ENCODE measurements at regions not wholly inside any gene's neighbourhood (a gene's known extent, or its start where the extent isn't known, plus 50 kb on each side); places are given as distances from the start of the nearest gene placed in this dataset.
A peak's percentile ranks its signal among the peaks of the same experiment; 100 is the strongest.

- WGBS (ENCODE audit: extremely low coverage, insufficient coverage, insufficient read length): no CpG with 5 or more reads among the region's 5 CpGs
- H4K8ac ChIP-seq (ENCODE audit: low read depth, low read length): no peak overlapping the region
- H2BK120ac ChIP-seq (ENCODE audit: insufficient read depth, low read length, poor library complexity): no peak overlapping the region
- H3K27me3 ChIP-seq (ENCODE audit: insufficient read depth, low read length): no peaks in the 10 kb centered on the region
- H2BK5ac ChIP-seq (ENCODE audit: low read depth, low read length, poor library complexity): no peak overlapping the region
- no peak overlapping the region for H3K18ac ChIP-seq (ENCODE audit: low read length)
- H4K12ac ChIP-seq (ENCODE audit: low read depth, low read length): no peak overlapping the region
- no peak for DNase-seq
- H3K9me3 ChIP-seq (ENCODE audit: insufficient read depth, low read depth, low read length): no peaks in the 10 kb centered on the region
- H3K36me3 ChIP-seq (ENCODE audit: control insufficient read depth in 1 of 2, insufficient read depth in 2 of 2, low read length in 2 of 2): no peaks in the 10 kb centered on the region
- H3K4me1 ChIP-seq (ENCODE audit: control insufficient read depth in 1 of 2, insufficient read depth in 2 of 2, low read length in 2 of 2): no peaks in the 10 kb centered on the region
- no peaks in the 10 kb centered on the region for H3K79me1 ChIP-seq (ENCODE audit: low read length)
- no peaks in the 10 kb centered on the region for H3K79me2 ChIP-seq (ENCODE audit: control insufficient read depth, insufficient read depth, low read length, poor library complexity)
- H3K27ac ChIP-seq (ENCODE audit: low read depth, low read length): no peak overlapping the region
- H3K14ac ChIP-seq (ENCODE audit: low read length): no peak overlapping the region
- no peak overlapping the region for H2AFZ ChIP-seq (ENCODE audit: insufficient read depth, low read length, poor library complexity)
- H3K4me2 ChIP-seq (ENCODE audit: low read length): no peak overlapping the region
- no peak overlapping the region for H3K9ac ChIP-seq (ENCODE audit: low read length)
- no peak overlapping the region for H2AK5ac ChIP-seq (ENCODE audit: low read length)
- H4K91ac ChIP-seq (ENCODE audit: low read depth, low read length): peak overlapping the region; percentile 47
- H3K4me3 ChIP-seq (ENCODE audit: low read depth, low read length): no peak overlapping the region
- H3K4ac ChIP-seq (ENCODE audit: low read depth, low read length): no peak overlapping the region
- H3K23ac ChIP-seq (ENCODE audit: low read length): no peak overlapping the region
- H2BK12ac ChIP-seq (ENCODE audit: low read length): peak overlapping the region; percentile 31
Measured at GRCh38 chr4:96227515-96227914, 387.6 kb downstream of the PDHA2 start.

- Histone ChIP-seq H2BK12ac (ENCODE audit: low read length) (no peak overlapping the region), H3K9me3 (ENCODE audit: insufficient read depth, low read depth, low read length) (no peaks in the 10 kb centered on the region), H3K79me2 (ENCODE audit: control insufficient read depth, insufficient read depth, low read length, poor library complexity) (no peaks in the 10 kb centered on the region), H3K27ac (ENCODE audit: low read depth, low read length) (no peak overlapping the region), H2BK5ac (ENCODE audit: low read depth, low read length, poor library complexity) (no peak overlapping the region), H2AK5ac (ENCODE audit: low read length) (no peak overlapping the region), H3K4me2 (ENCODE audit: low read length) (no peak overlapping the region), H4K8ac (ENCODE audit: low read depth, low read length) (no peak overlapping the region), H3K14ac (ENCODE audit: low read length) (no peak overlapping the region), H3K4ac (ENCODE audit: low read depth, low read length) (no peak overlapping the region), H2BK120ac (ENCODE audit: insufficient read depth, low read length, poor library complexity) (no peak overlapping the region), H3K18ac (ENCODE audit: low read length) (no peak overlapping the region), H3K4me3 (ENCODE audit: low read depth, low read length) (no peak overlapping the region), H3K27me3 (ENCODE audit: insufficient read depth, low read length) (no peaks in the 10 kb centered on the region), H3K79me1 (ENCODE audit: low read length) (no peaks in the 10 kb centered on the region), H3K4me1 (ENCODE audit: control insufficient read depth in 1 of 2, insufficient read depth in 2 of 2, low read length in 2 of 2) (no peaks in the 10 kb centered on the region), H4K91ac (ENCODE audit: low read depth, low read length) (no peak overlapping the region), H2AFZ (ENCODE audit: insufficient read depth, low read length, poor library complexity) (no peak overlapping the region), H3K9ac (ENCODE audit: low read length) (no peak overlapping the region), H3K23ac (ENCODE audit: low read length) (no peak overlapping the region), H4K12ac (ENCODE audit: low read depth, low read length) (no peak overlapping the region), H3K36me3 (ENCODE audit: control insufficient read depth in 1 of 2, insufficient read depth in 2 of 2, low read length in 2 of 2) (no peaks in the 10 kb centered on the region)
- peak; percentile 11 to 58 for DNase-seq
- no CpG with 5 or more reads among the region's 4 CpGs for WGBS (ENCODE audit: extremely low coverage, insufficient coverage, insufficient read length)
Measured at GRCh38 chr4:96228463-96228862, 388.6 kb downstream of the PDHA2 start.

GRCh38 chr4:96240041-96240440 lies 400.1 kb downstream of the PDHA2 start:
- Histone ChIP-seq H3K79me1 (ENCODE audit: low read length) (no peaks in the 10 kb centered on the region), H3K36me3 (ENCODE audit: control insufficient read depth in 1 of 2, insufficient read depth in 2 of 2, low read length in 2 of 2) (no peaks in the 10 kb centered on the region), H2AFZ (ENCODE audit: insufficient read depth, low read length, poor library complexity) (no peak overlapping the region), H2BK12ac (ENCODE audit: low read length) (no peak overlapping the region), H3K23ac (ENCODE audit: low read length) (no peak overlapping the region), H3K4ac (ENCODE audit: low read depth, low read length) (no peak overlapping the region), H3K27ac (ENCODE audit: low read depth, low read length) (no peak overlapping the region), H4K12ac (ENCODE audit: low read depth, low read length) (no peak overlapping the region), H3K4me3 (ENCODE audit: low read depth, low read length) (no peak overlapping the region), H3K27me3 (ENCODE audit: insufficient read depth, low read length) (no peaks in the 10 kb centered on the region), H3K79me2 (ENCODE audit: control insufficient read depth, insufficient read depth, low read length, poor library complexity) (no peaks in the 10 kb centered on the region), H3K4me1 (ENCODE audit: control insufficient read depth in 1 of 2, insufficient read depth in 2 of 2, low read length in 2 of 2) (no peaks in the 10 kb centered on the region), H3K9ac (ENCODE audit: low read length) (no peak overlapping the region), H2BK5ac (ENCODE audit: low read depth, low read length, poor library complexity) (no peak overlapping the region), H2AK5ac (ENCODE audit: low read length) (no peak overlapping the region), H3K9me3 (ENCODE audit: insufficient read depth, low read depth, low read length) (peaks cover 7% of the 10 kb centered on the region), H4K91ac (ENCODE audit: low read depth, low read length) (no peak overlapping the region), H2BK120ac (ENCODE audit: insufficient read depth, low read length, poor library complexity) (no peak overlapping the region), H3K14ac (ENCODE audit: low read length) (no peak overlapping the region), H4K8ac (ENCODE audit: low read depth, low read length) (no peak overlapping the region), H3K18ac (ENCODE audit: low read length) (no peak overlapping the region), H3K4me2 (ENCODE audit: low read length) (no peak overlapping the region)
- no CpG with 5 or more reads among the region's 4 CpGs for WGBS (ENCODE audit: extremely low coverage, insufficient coverage, insufficient read length)
- DNase-seq: no peak

GRCh38 chr4:96241819-96242218 lies 401.9 kb downstream of the PDHA2 start:
- no peak for DNase-seq
- no peak overlapping the region for H2AFZ ChIP-seq (ENCODE audit: insufficient read depth, low read length, poor library complexity)

GRCh38 chr4:96247096-96247495 lies 407.2 kb downstream of the PDHA2 start:
- H2BK5ac ChIP-seq (ENCODE audit: low read depth, low read length, poor library complexity): no peak overlapping the region
- no peaks in the 10 kb centered on the region for H3K4me1 ChIP-seq (ENCODE audit: control insufficient read depth in 1 of 2, insufficient read depth in 2 of 2, low read length in 2 of 2)
- no peaks in the 10 kb centered on the region for H3K79me1 ChIP-seq (ENCODE audit: low read length)

More at GRCh38 chr4:96241819-96242218, 401.9 kb downstream of the PDHA2 start:
- Histone ChIP-seq H3K36me3 (ENCODE audit: control insufficient read depth in 1 of 2, insufficient read depth in 2 of 2, low read length in 2 of 2) (no peaks in the 10 kb centered on the region), H2BK12ac (ENCODE audit: low read length) (no peak overlapping the region), H3K4me3 (ENCODE audit: low read depth, low read length) (no peak overlapping the region), H2BK5ac (ENCODE audit: low read depth, low read length, poor library complexity) (no peak overlapping the region), H4K8ac (ENCODE audit: low read depth, low read length) (no peak overlapping the region), H3K23ac (ENCODE audit: low read length) (no peak overlapping the region), H3K27me3 (ENCODE audit: insufficient read depth, low read length) (no peaks in the 10 kb centered on the region), H3K27ac (ENCODE audit: low read depth, low read length) (no peak overlapping the region), H3K18ac (ENCODE audit: low read length) (no peak overlapping the region), H4K12ac (ENCODE audit: low read depth, low read length) (no peak overlapping the region), H3K9me3 (ENCODE audit: insufficient read depth, low read depth, low read length) (peaks cover 7% of the 10 kb centered on the region), H2AK5ac (ENCODE audit: low read length) (no peak overlapping the region), H3K4ac (ENCODE audit: low read depth, low read length) (no peak overlapping the region), H3K79me2 (ENCODE audit: control insufficient read depth, insufficient read depth, low read length, poor library complexity) (no peaks in the 10 kb centered on the region), H2BK120ac (ENCODE audit: insufficient read depth, low read length, poor library complexity) (no peak overlapping the region), H4K91ac (ENCODE audit: low read depth, low read length) (no peak overlapping the region), H3K9ac (ENCODE audit: low read length) (no peak overlapping the region), H3K4me2 (ENCODE audit: low read length) (no peak overlapping the region), H3K79me1 (ENCODE audit: low read length) (no peaks in the 10 kb centered on the region), H3K4me1 (ENCODE audit: control insufficient read depth in 1 of 2, insufficient read depth in 2 of 2, low read length in 2 of 2) (no peaks in the 10 kb centered on the region), H3K14ac (ENCODE audit: low read length) (no peak overlapping the region)

More at GRCh38 chr4:96247096-96247495, 407.2 kb downstream of the PDHA2 start:
- Histone ChIP-seq H3K9ac (ENCODE audit: low read length) (no peak overlapping the region), H3K79me2 (ENCODE audit: control insufficient read depth, insufficient read depth, low read length, poor library complexity) (no peaks in the 10 kb centered on the region), H3K4me3 (ENCODE audit: low read depth, low read length) (no peak overlapping the region), H3K4me2 (ENCODE audit: low read length) (no peak overlapping the region), H3K9me3 (ENCODE audit: insufficient read depth, low read depth, low read length) (no peaks in the 10 kb centered on the region), H4K12ac (ENCODE audit: low read depth, low read length) (no peak overlapping the region), H3K27me3 (ENCODE audit: insufficient read depth, low read length) (no peaks in the 10 kb centered on the region), H2AFZ (ENCODE audit: insufficient read depth, low read length, poor library complexity) (no peak overlapping the region), H2BK12ac (ENCODE audit: low read length) (no peak overlapping the region), H2BK120ac (ENCODE audit: insufficient read depth, low read length, poor library complexity) (no peak overlapping the region), H3K27ac (ENCODE audit: low read depth, low read length) (no peak overlapping the region), H3K14ac (ENCODE audit: low read length) (no peak overlapping the region), H3K4ac (ENCODE audit: low read depth, low read length) (no peak overlapping the region), H3K18ac (ENCODE audit: low read length) (no peak overlapping the region), H4K8ac (ENCODE audit: low read depth, low read length) (no peak overlapping the region), H2AK5ac (ENCODE audit: low read length) (no peak overlapping the region), H4K91ac (ENCODE audit: low read depth, low read length) (no peak overlapping the region), H3K36me3 (ENCODE audit: control insufficient read depth in 1 of 2, insufficient read depth in 2 of 2, low read length in 2 of 2) (no peaks in the 10 kb centered on the region), H3K23ac (ENCODE audit: low read length) (no peak overlapping the region)
- no peak for DNase-seq

All from trophoblast cell (in vitro differentiated cells and primary cell).